MM.1S (cell line): ENCODE measurements at regions not wholly inside any gene's neighbourhood (a gene's known extent, or its start where the extent isn't known, plus 50 kb on each side); places are given as distances from the start of the nearest gene placed in this dataset.

Source experiments
- DNase-seq: peaks from one replicate; pipeline ENCODE4 v3.0.0-alpha.2; 2015
- H2AFZ ChIP-seq: fragments of 300-600 bp; sonication (generic); 2 replicates; pipeline ENCODE4 v1.6.0; 2016; ENCODE audit warnings: antibody characterized with exemption, low read length
- H3F3A ChIP-seq: fragments of 300-600 bp; sonication (generic); 2 replicates; pipeline ENCODE4 v1.6.1; 2016; ENCODE audit warnings: mild to moderate bottlenecking, antibody characterized with exemption, low read length, moderate library complexity, mixed read lengths; ENCODE audit not compliant: insufficient read depth
- H3K27ac ChIP-seq: fragments of 300-600 bp; sonication (generic); 2 replicates; pipeline ENCODE4 v1.5.1; 2016; ENCODE audit warnings: mild to moderate bottlenecking, low read length
- H3K27me3 ChIP-seq: fragments of 300-600 bp; sonication (generic); replicated peaks from 2 replicates; pipeline ENCODE4 v1.6.0; 2016; ENCODE audit warnings: low read length; ENCODE audit not compliant: insufficient read depth
- H3K36me3 ChIP-seq: fragments of 300-600 bp; sonication (generic); replicated peaks from 2 replicates; pipeline ENCODE4 v1.6.1; 2016; ENCODE audit warnings: mild to moderate bottlenecking, low read length, mixed read lengths; ENCODE audit not compliant: insufficient read depth
- H3K4me1 ChIP-seq: fragments of 300-600 bp; sonication (generic); 2 replicates; pipeline ENCODE4 v1.6.1; 2016; ENCODE audit warnings: low read length, mixed read lengths
- H3K4me2 ChIP-seq: fragments of 300-600 bp; sonication (generic); 2 replicates; pipeline ENCODE4 v1.6.0; 2016; ENCODE audit warnings: low read depth, low read length
- H3K4me3 ChIP-seq: fragments of 300-600 bp; sonication (generic); 2 replicates; pipeline ENCODE4 v1.5.1; 2016; ENCODE audit warnings: low read length, mixed read lengths
- H3K79me2 ChIP-seq: fragments of 300-600 bp; sonication (generic); 2 replicates; pipeline ENCODE4 v1.6.1; 2016; ENCODE audit warnings: mixed run types, low read length, mixed read lengths
- H3K9ac ChIP-seq: fragments of 300-600 bp; sonication (generic); 2 replicates; pipeline ENCODE4 v1.6.1; 2016; ENCODE audit warnings: low read length, mixed read lengths
- H3K9me2 ChIP-seq: fragments of 300-600 bp; sonication (generic); replicated peaks from 2 replicates; pipeline ENCODE4 v1.6.1; 2016; ENCODE audit warnings: mild to moderate bottlenecking, low read length, mixed read lengths; ENCODE audit not compliant: insufficient read depth
- H3K9me3 ChIP-seq: fragments of 300-600 bp; sonication (generic); replicated peaks from 2 replicates; pipeline ENCODE4 v1.6.1; 2016; ENCODE audit warnings: mild to moderate bottlenecking, low read length, mixed read lengths; ENCODE audit not compliant: insufficient read depth
- H4K20me1 ChIP-seq: fragments of 300-600 bp; sonication (generic); 2 replicates; pipeline ENCODE4 v1.6.1; 2016; ENCODE audit warnings: mild to moderate bottlenecking, low read length, moderate library complexity, mixed read lengths; ENCODE audit not compliant: insufficient read depth
- CTCF ChIP-seq: fragments of 300-600 bp; sonication (generic); IDR thresholded peaks from 2 replicates; pipeline ENCODE4 v1.5.1; 2016; ENCODE audit warnings: antibody characterized with exemption, low read length, mixed read lengths
- EZH2 ChIP-seq: fragments of 300-600 bp; sonication (generic); optimal IDR thresholded peaks from 2 replicates; pipeline ENCODE3; 2017; ENCODE audit warnings: low read depth, mild to moderate bottlenecking, antibody characterized with exemption, low read length, mixed read lengths
- EZH2phosphoT487 ChIP-seq: fragments of 300-600 bp; sonication (generic); IDR thresholded peaks from 2 replicates; pipeline ENCODE4 v1.6.1; 2018; ENCODE audit warnings: antibody characterized with exemption, low read length

DNA sequence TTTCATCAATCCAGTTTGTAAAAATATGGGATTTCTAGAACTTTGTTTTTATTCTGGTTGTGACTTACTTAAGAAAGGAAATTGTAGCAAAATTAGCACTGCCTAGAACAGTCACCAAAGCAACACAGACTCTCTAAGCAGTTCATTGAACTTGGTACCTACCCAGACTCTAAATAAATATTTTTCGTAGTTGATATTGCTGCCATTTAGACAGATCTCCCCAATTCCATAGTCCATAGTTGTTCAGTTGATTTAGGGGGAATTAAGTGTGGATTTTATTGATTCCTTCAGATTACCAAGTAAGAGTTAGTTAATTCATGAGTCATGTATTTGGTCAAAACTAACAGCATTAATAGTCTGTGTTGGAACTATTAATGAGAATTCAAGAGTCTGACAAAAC lies 822.5 kb downstream of the DHX35 start:
- Histone ChIP-seq H3K9ac (no peak overlapping the region), H3K4me3 (no peak overlapping the region), H3F3A (no peaks in the 10 kb centered on the region), H3K4me1 (no peaks in the 10 kb centered on the region), H3K27ac (no peak overlapping the region), H3K27me3 (no peaks in the 10 kb centered on the region), H4K20me1 (no peaks in the 10 kb centered on the region), H3K9me2 (no peaks in the 10 kb centered on the region), H3K79me2 (no peaks in the 10 kb centered on the region), H2AFZ (no peak overlapping the region), H3K36me3 (no peaks in the 10 kb centered on the region), H3K4me2 (no peak overlapping the region), H3K9me3 (no peaks in the 10 kb centered on the region)
- no peak for DNase-seq
- no peak for TF ChIP-seq EZH2
- no peak for TF ChIP-seq CTCF
- TF ChIP-seq EZH2phosphoT487, result no peak

GRCh38 chr20:39778847-39779604 lies 816.9 kb downstream of the DHX35 start:
- Histone ChIP-seq H3K4me1 (no peaks in the 10 kb centered on the region), H3K9ac (no peak overlapping the region), H3K27ac (no peak overlapping the region), H3K36me3 (no peaks in the 10 kb centered on the region), H3K4me2 (no peak overlapping the region), H3K27me3 (no peaks in the 10 kb centered on the region), H2AFZ (no peak overlapping the region), H4K20me1 (no peaks in the 10 kb centered on the region), H3K9me2 (no peaks in the 10 kb centered on the region), H3F3A (no peaks in the 10 kb centered on the region), H3K4me3 (no peak overlapping the region), H3K79me2 (no peaks in the 10 kb centered on the region), H3K9me3 (no peaks in the 10 kb centered on the region)
- TF ChIP-seq CTCF (no peak), EZH2 (no peak), EZH2phosphoT487 (no peak)
- no peak for DNase-seq

GRCh38 chr20:39778431-39778830 lies 816.3 kb downstream of the DHX35 start:
- TF ChIP-seq EZH2 (no peak), CTCF (no peak), EZH2phosphoT487 (no peak)
- Histone ChIP-seq H3K4me1 (no peaks in the 10 kb centered on the region), H3K27ac (no peak overlapping the region), H2AFZ (no peak overlapping the region), H3K4me3 (no peak overlapping the region), H3K9ac (no peak overlapping the region), H3K79me2 (no peaks in the 10 kb centered on the region), H3K36me3 (no peaks in the 10 kb centered on the region), H3K27me3 (no peaks in the 10 kb centered on the region), H3K9me2 (no peaks in the 10 kb centered on the region), H3K9me3 (no peaks in the 10 kb centered on the region), H3F3A (no peaks in the 10 kb centered on the region), H3K4me2 (no peak overlapping the region), H4K20me1 (no peaks in the 10 kb centered on the region)
- no peak for DNase-seq
